ENCODE measurements at regions not wholly inside any gene's neighbourhood (a gene's known extent, or its start where the extent isn't known, plus 50 kb on each side); places are given as distances from the start of the nearest gene placed in this dataset.

DNA sequence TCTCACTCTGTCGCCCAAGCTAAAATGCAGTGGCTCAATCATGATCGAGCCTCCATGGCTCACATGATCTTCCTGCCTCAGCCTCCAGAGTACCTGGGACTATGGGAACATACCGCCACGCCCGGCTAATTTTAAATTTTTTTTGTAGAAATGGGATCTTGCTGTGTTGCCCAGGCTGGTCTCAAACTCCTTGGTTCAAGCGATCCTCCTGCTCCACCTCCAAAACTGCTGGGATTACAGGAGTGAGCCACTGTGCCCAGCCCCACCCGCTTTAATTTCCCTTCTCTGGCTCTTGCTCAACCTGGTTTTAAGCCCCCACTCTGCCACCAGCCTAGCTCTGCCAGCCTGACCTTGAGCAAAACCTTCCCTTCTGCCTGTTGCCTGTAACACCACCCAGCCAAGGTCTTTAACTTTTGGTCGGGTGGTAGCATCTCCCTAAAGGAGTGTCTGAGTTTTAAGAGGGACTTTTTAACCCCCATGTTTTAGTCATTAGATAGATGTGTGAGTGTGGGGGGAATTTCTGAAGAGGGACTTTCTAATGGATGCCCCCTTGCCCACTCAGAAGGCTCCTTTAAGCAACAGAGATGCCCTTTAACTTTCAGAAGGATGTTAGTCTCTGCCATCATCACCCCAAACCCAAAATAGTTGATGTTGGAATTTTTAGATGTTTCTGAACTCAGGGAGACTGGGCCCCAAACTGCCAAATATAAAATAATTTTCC is 71.8 kb upstream of the FOXP4 start:
- FAIRE-seq: no peak

DNA sequence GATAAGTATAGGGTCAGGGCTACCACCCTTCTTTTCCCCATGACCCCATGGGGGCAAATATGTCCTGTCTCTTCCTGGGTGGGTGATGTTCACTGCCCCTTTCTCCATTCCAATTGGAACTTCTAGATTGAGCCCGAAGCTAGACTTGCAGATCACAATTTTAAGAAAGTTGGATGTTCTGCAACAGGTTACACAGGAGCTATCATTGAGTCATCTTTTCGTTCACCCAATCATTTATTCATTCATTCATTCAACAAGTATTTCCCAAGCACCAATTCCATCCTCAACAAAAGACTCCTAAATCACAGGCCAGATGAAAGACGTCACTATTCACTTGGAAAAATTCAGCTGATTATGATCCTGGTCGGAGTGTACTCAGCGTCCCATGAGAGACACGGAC is 71.0 kb upstream of the FOXP4 start:
- FAIRE-seq: no peak

DNA sequence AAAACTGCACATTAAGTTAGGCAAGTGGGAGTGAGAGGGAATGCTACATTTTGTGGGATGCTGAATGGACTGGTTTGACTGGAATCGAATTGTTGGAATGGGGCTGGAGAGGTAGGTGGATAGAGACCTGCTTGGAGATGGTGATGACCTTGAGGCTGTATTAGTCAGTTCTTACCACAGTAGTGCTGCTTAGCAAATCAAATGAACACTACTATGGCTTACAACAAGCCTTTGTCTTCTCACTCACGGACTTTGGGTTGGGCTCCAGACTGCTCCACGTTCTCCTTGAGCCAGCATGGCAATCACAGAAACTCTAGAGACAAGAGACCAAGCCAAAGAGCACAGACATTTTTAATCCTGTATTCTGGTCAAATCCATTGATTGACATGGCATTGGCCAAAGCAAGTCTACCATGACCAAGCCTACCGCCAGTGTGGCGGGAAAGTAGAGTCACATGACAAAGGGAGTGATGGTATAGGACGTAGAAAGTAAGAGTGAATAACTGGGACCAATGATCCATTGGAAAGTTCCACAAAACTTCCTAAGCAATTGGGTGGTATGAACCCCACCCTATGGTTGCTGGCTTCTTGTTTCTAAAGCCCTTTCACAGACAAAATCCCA is 70.3 kb upstream of the FOXP4 start:
- no peak for FAIRE-seq

DNA sequence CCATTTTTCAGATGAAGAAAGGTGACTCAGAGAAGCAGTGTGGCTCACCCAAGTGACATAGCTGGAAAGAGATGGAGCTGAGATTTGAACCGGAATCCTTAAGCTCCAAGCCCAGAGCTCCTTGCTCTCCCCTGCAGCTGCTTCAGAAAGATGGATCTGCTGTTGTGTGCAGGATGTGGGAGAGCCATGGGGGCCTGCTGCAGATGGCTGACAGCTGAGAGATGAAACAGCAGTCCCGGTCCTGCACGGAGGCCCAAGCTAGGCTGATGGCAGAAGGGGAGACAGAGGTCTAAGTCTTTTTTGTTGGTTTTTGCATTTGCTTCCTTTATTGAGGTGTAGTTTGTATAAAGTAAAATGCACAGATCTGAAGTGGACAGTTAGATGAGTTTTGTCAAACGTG is 69.8 kb upstream of the FOXP4 start:
- no peak for FAIRE-seq

DNA sequence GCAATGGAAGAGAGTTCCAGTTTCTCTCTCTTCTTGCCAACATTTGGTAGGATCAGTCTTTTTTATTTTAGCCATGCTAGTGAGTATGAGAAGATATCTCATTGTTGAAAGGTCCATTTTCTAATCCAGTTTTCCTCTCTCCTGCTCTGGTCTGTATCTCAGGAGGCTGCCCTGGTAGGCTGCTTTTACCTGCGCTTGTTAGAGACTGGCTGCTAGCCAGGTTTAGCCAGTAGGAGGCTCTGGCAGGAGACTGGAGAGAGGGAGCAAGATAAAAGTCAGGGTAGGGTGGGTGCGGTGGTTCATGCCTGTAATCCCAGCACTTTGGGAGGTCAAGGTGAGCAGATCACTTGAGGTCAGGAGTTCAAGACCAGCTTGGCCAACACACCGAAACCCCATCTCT is 68.6 kb upstream of the FOXP4 start:
- no peak for FAIRE-seq

DNA sequence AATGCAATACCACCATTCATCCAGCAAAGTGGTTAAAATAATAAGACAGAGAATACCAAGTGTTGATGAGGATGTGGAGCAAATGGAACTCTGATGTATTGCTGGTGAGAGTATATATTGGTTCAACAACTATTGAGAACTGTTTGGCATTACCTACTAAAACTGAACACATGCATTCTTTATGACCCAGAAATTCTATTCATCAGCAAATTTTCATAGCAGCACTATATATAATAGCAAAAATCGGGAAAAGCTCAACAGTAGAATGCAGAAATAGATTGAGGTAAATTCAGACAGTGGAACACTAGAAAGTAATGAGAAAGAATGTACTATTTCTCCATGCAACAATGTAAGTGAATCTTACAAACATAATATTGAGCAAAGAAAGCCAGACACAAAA is 62.2 kb upstream of the FOXP4 start:
- no peak for FAIRE-seq

DNA sequence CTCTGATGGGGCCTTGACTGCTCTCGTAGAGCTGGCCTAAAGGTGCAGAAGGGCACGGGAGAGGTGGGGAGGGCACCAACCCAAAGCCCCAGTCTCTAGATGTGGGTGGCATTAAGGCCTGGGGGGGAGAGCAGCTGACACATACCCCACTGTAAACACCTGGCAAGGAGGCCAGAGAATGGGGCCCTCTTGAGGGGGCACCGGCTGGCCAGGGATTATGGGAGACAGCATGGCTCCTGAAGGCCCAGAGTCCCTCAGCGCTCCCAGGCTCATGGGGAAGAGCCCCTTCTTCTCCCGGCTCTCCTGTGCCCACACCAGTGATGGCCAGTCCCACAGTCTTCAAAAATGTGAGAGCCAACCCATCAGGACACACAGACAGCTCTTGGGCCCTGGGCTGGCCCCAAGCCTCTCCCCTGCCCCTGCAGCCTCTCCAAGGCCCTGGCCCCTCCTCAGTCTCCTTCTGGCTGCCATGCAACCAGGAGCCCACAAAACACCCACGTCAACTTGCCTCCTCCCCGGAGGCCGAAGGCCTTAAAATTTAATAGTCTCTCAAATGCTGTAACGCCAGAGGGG is 58.2 kb upstream of the FOXP4 start:
- FAIRE-seq: no peak

DNA sequence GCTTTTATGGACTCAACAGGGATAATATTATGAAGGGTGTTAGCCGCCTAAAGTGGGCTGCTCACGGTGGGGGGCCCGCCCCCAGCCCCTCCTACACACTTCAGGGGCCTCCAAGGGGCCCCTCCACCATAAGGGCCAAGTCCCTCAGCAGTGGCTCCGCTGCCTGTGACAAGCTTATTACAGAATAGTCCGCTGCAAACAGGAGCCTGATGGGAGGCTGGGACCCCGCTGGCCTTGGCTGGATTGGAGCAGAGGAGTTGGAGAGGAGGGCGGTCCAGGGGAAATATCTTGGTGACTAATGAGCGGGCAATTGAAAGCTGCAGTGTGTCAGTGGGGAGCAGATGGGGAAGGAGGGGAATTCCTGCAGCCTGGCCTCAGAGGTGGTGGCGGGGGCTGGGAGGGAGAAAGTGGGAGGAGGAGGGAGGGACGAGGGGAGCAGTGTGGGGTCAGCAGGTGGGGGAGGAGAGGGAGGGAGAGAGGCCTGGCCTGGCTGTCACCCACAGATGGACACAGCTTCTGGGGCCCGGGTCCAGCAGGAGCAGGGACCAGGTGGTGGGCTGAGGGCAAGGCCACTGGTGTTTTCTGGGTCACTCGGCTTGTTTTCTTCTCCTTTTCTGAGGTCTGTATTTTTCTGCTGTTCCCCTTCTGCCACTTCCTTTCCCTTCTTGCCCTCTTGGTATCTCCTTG is 57.6 kb upstream of the FOXP4 start:
- no peak for FAIRE-seq

DNA sequence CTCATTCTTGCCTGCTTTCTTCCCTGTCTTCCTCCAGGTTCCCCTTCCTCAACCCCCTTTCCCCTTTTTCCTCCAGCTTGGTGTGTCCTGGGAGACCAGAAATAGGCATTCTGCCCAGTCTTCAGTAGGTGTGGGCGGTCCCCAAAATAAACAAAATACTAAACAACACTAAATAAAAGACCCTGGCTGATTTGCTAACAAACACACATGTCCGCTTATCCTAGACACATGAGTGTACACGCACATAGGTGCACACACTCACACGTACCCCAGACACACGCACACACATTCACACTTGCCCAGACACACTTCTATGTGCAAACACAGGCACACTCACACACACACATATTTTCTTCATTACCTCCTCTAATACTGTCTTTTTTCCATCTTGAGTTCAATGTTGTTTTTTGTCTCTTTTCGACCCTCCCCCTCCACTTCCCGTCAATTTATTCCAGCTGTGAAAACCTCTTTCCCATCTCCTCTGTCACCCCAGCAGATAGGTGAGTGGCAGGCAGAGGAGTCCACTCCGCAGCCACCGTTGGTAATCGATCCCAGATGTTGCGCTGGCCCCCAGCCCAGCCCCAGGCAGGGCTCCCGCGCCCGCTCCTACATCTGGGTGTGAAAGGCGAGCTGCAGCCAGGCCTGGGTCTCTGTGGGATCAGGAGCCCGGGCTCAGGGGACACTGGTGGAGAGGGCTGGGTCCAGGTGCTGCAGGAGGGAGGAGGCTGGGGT is 56.9 kb upstream of the FOXP4 start:
- FAIRE-seq: no peak

DNA sequence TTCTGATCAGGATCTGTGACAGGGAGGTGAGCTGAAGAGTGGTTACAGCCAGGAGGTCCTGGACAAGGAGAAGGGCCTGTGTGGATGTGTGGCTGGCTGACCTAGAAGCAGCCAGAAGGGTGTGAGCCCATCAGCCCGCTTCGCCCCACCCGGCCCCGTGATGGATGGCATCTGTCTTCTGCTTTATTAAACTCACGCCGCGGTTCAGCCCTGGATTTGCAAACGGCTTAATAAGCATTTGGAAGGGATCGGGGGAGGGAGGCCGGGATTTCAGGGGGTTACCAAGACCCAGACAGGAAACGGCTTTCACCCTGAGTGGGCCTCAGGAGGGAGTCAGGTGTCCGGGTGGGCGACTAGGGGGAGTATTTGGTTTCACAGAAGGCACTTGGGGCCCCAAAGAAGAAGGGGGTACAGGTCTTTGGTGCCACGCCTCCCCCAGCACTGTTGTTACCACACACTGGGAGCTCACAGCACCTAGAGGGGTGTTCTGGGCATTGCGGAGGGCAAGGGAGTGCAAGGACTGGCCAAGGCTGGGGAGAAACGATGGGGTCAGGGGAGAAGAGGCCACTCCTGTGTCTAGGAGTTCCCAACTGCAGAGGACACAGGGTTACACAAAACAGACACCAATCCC is 53.8 kb upstream of the FOXP4 start:
- no peak for FAIRE-seq

DNA sequence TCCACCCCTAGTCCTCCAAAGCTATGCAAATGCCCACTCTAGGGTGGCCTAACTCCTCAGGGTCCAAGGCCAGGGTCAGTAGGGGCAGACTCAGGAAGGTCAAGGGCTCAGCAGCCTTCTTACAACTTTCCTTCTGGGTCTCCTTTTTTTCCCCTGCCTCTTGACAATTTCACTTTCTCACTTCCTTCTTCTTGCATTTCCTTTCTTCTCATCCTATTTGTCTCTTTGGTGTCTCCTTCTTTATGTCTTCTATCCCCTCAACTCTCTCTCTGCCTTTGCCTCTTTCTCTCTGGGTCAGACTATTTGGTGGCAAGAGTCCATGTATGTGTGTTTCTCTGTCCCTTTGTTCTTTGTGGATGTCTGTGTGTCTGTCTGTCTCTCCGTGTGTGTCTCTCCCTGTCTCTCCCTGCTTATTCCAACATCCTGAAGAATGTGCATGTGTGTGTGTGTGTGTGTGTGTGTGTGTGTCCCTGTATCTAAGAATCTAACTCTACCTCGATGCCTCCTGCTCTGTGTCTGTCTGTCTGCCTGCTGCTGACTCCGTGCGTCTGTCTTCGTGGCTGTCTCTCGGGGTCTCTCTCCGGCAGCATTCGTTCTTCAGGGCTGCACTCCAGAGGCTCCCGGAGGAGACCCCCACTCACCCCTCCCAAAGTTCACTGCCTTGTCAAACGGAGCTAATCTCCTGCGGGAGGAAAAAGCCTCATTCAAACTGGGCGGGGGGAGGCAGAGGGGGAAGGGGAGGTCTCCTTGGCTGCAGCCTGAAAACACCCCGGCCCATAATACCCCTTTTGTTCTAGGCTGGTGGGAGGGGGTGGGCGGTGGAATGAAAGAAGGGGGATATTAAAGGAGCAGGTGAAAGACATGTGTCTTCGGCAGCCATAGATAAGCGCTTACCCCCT is 51.7 kb upstream of the FOXP4 start:
- no peak for FAIRE-seq
